ENCODE measurements at regions not wholly inside any gene's neighbourhood (a gene's known extent, or its start where the extent isn't known, plus 50 kb on each side); places are given as distances from the start of the nearest gene placed in this dataset.
A peak's percentile ranks its signal among the peaks of the same experiment; 100 is the strongest.
"Not testable (repeated sequence)": the region's sequence is repeated elsewhere in the genome, so short reads cannot be mapped to it uniquely, and the experiment has no call there.

DNA sequence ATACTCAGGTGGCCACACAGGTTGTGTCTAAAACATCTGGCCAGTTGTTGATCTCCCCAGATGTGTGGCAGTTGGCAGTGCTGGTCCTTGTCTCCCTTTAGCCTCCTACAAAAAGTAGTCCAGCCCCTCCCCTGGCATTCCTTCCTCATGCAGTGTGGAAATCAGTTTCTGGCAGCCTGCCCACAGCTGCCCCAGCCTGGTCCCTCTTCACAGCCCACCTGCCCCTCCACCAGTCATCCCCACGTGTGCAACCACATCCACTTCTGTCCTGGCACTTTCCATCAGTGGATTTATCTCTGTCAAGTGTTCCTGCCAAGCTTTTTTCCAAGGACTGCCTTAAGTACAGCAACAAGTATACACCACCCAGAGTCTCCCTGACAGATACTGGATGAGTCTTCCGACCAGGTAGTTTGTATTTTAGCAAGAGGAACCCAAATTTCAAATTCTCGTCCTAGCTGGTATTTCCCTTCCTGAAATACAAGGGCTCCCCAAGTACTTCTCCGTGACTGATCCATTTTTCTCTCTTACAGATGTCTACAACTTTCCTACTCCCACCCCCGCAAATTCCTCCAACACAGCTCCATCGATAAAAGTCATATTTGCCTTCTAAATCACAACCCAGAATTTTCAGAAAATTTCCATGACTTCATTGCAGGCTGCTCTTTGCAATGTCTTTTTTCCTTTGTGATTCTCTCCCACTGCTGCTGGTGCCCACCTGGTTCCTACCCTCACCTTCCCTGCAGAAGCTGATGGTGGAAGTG lies 313.5 kb downstream of the FOXO1 start:
- no peaks in the 10 kb centered on the region for H4K20me1 ChIP-seq (ENCODE audit: insufficient read depth, low read length)
- H3K4me2 ChIP-seq (ENCODE audit: low read length), result no peak overlapping the region
- no peaks in the 10 kb centered on the region for H3K27me3 ChIP-seq (ENCODE audit: insufficient read depth, low read length)
- no peak overlapping the region for H3K27ac ChIP-seq (ENCODE audit: low read depth, low read length)
- no peaks in the 10 kb centered on the region for H3K9me3 Mint-ChIP-seq (ENCODE audit: unreplicated experiment)
- H3K4me3 Mint-ChIP-seq (ENCODE audit: unreplicated experiment), result no peak overlapping the region
- no peak overlapping the region for H3K4me3 ChIP-seq (ENCODE audit: insufficient read depth, low read depth, low read length)
- peak overlapping the region; percentile 51 for H2AFZ ChIP-seq (ENCODE audit: low read depth, low read length)
- H3K36me3 ChIP-seq (ENCODE audit: insufficient read depth, low read length), result no peaks in the 10 kb centered on the region
- no peaks in the 10 kb centered on the region for H3K4me1 ChIP-seq (ENCODE audit: insufficient read depth, low read length)
- no peaks in the 10 kb centered on the region for H3K79me2 ChIP-seq (ENCODE audit: insufficient read depth, low read length)
- no peak overlapping the region for H3K27ac Mint-ChIP-seq (ENCODE audit: unreplicated experiment)
- H3K9ac ChIP-seq (ENCODE audit: low read length), result no peak overlapping the region
- no peak for TF ChIP-seq EZH2 (IDR thresholded peaks at IDR 0.05; ENCODE audit: insufficient read depth, low read length)
- TF ChIP-seq, protein P1, sequence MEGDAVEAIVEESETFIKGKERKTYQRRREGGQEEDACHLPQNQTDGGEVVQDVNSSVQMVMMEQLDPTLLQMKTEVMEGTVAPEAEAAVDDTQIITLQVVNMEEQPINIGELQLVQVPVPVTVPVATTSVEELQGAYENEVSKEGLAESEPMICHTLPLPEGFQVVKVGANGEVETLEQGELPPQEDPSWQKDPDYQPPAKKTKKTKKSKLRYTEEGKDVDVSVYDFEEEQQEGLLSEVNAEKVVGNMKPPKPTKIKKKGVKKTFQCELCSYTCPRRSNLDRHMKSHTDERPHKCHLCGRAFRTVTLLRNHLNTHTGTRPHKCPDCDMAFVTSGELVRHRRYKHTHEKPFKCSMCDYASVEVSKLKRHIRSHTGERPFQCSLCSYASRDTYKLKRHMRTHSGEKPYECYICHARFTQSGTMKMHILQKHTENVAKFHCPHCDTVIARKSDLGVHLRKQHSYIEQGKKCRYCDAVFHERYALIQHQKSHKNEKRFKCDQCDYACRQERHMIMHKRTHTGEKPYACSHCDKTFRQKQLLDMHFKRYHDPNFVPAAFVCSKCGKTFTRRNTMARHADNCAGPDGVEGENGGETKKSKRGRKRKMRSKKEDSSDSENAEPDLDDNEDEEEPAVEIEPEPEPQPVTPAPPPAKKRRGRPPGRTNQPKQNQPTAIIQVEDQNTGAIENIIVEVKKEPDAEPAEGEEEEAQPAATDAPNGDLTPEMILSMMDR (IDR thresholded peaks at IDR 0.05; ENCODE audit: insufficient read depth, low read depth, low read length), result no peak
- H3K27me3 Mint-ChIP-seq (ENCODE audit: low read depth, unreplicated experiment), result peaks cover 2% of the 10 kb centered on the region
- H3K36me3 Mint-ChIP-seq (ENCODE audit: low read depth, unreplicated experiment), result no peaks in the 10 kb centered on the region
- no peak for FAIRE-seq
- DNase-seq (ENCODE audit: low read depth), result peak; percentile 68
- no peaks in the 10 kb centered on the region for H3K9me3 ChIP-seq (ENCODE audit: insufficient read depth, low read depth, low read length)
- peaks cover 18% of the 10 kb centered on the region for H3K4me1 Mint-ChIP-seq (ENCODE audit: low read depth, unreplicated experiment)

DNA sequence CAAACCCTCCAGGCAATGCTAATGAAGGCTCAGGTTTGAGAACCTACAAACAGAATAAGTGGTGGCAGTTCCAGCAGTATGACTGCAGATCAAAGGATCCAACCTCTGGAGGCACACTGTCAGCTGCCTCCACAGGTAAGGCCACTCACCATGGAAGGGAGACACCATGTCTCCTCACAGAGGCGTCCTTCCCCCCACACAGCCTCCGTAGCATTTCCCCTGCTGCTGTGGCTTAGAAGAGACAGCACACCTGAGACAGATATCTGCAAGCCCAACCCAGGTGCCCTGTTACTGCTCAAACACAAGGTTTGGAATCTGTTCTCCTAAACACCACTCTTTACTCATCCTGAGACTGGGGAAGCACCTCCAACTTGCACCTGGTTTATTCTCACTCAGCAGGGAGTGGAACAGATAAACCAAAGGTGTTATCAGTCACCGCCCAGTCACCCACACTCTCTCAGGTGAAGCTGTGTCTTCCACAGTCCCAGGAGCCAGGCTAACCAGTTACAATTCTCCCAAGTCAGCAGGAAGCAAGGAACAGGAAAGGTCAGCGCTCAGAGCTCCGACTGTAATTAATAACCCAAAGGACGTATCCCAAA lies 311.2 kb downstream of the FOXO1 start:
- no peaks in the 10 kb centered on the region for H3K36me3 Mint-ChIP-seq (ENCODE audit: low read depth, unreplicated experiment)
- TF ChIP-seq EZH2 (IDR thresholded peaks at IDR 0.05; ENCODE audit: insufficient read depth, low read length), result no peak
- TF ChIP-seq, protein P1 (IDR thresholded peaks at IDR 0.05; ENCODE audit: insufficient read depth, low read depth, low read length), result no peak
- H3K79me2 ChIP-seq (ENCODE audit: insufficient read depth, low read length), result no peaks in the 10 kb centered on the region
- no peak overlapping the region for H3K4me3 ChIP-seq (ENCODE audit: insufficient read depth, low read depth, low read length)
- H3K4me3 Mint-ChIP-seq (ENCODE audit: unreplicated experiment), result no peak overlapping the region
- peaks cover 13% of the 10 kb centered on the region for H3K4me1 Mint-ChIP-seq (ENCODE audit: low read depth, unreplicated experiment)
- H3K4me2 ChIP-seq (ENCODE audit: low read length), result no peak overlapping the region
- H3K9me3 ChIP-seq (ENCODE audit: insufficient read depth, low read depth, low read length), result no peaks in the 10 kb centered on the region
- H3K4me1 ChIP-seq (ENCODE audit: insufficient read depth, low read length), result no peaks in the 10 kb centered on the region
- no peaks in the 10 kb centered on the region for H3K9me3 Mint-ChIP-seq (ENCODE audit: unreplicated experiment)
- H3K27ac Mint-ChIP-seq (ENCODE audit: unreplicated experiment), result no peak overlapping the region
- DNase-seq (ENCODE audit: low read depth) (no peak), FAIRE-seq (no peak)
- no peaks in the 10 kb centered on the region for H3K27me3 ChIP-seq (ENCODE audit: insufficient read depth, low read length)
- H4K20me1 ChIP-seq (ENCODE audit: insufficient read depth, low read length), result no peaks in the 10 kb centered on the region
- H3K9ac ChIP-seq (ENCODE audit: low read length), result no peak overlapping the region
- no peak overlapping the region for H2AFZ ChIP-seq (ENCODE audit: low read depth, low read length)
- H3K27me3 Mint-ChIP-seq (ENCODE audit: low read depth, unreplicated experiment), result peaks cover 2% of the 10 kb centered on the region
- H3K36me3 ChIP-seq (ENCODE audit: insufficient read depth, low read length), result no peaks in the 10 kb centered on the region
- H3K27ac ChIP-seq (ENCODE audit: low read depth, low read length), result no peak overlapping the region

DNA sequence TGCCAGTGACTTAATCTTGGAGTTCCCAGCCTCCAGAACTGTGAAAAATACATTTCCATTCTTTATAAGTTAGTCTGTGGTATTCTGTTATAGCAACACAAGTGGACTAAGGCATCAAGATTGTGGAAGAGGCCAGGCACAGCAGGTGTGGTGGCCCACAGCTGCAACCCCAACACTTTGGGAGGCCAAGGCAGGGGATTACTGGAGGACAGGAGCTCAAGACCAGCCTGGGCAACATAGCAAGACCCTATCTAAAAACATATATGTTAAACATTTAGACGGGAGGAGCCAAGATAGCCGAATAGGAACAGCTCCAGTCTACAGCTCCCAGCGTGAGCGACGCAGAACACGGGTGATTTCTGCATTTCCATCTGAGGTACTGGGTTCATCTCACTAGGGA lies 310.4 kb downstream of the FOXO1 start:
- TF ChIP-seq EZH2 (IDR thresholded peaks at IDR 0.05; ENCODE audit: insufficient read depth, low read length), result no peak
- TF ChIP-seq, protein P1 (IDR thresholded peaks at IDR 0.05; ENCODE audit: insufficient read depth, low read depth, low read length), result no peak
- Histone ChIP-seq H4K20me1 (ENCODE audit: insufficient read depth, low read length) (no peaks in the 10 kb centered on the region), H3K79me2 (ENCODE audit: insufficient read depth, low read length) (no peaks in the 10 kb centered on the region), H3K36me3 (ENCODE audit: insufficient read depth, low read length) (no peaks in the 10 kb centered on the region), H3K9me3 (ENCODE audit: insufficient read depth, low read depth, low read length) (no peaks in the 10 kb centered on the region), H3K27ac (ENCODE audit: low read depth, low read length) (no peak overlapping the region), H3K4me3 (ENCODE audit: insufficient read depth, low read depth, low read length) (no peak overlapping the region), H3K9ac (ENCODE audit: low read length) (no peak overlapping the region), H2AFZ (ENCODE audit: low read depth, low read length) (no peak overlapping the region), H3K4me2 (ENCODE audit: low read length) (no peak overlapping the region), H3K4me1 (ENCODE audit: insufficient read depth, low read length) (no peaks in the 10 kb centered on the region), H3K27me3 (ENCODE audit: insufficient read depth, low read length) (no peaks in the 10 kb centered on the region)
- DNase-seq (ENCODE audit: low read depth) (no peak), FAIRE-seq (no peak)
- no peaks in the 10 kb centered on the region for H3K36me3 Mint-ChIP-seq (ENCODE audit: low read depth, unreplicated experiment)
- H3K4me3 Mint-ChIP-seq (ENCODE audit: unreplicated experiment), result no peak overlapping the region
- H3K27ac Mint-ChIP-seq (ENCODE audit: unreplicated experiment), result no peak overlapping the region
- no peaks in the 10 kb centered on the region for H3K9me3 Mint-ChIP-seq (ENCODE audit: unreplicated experiment)
- peaks cover 13% of the 10 kb centered on the region for H3K4me1 Mint-ChIP-seq (ENCODE audit: low read depth, unreplicated experiment)
- peaks cover 2% of the 10 kb centered on the region for H3K27me3 Mint-ChIP-seq (ENCODE audit: low read depth, unreplicated experiment)

DNA sequence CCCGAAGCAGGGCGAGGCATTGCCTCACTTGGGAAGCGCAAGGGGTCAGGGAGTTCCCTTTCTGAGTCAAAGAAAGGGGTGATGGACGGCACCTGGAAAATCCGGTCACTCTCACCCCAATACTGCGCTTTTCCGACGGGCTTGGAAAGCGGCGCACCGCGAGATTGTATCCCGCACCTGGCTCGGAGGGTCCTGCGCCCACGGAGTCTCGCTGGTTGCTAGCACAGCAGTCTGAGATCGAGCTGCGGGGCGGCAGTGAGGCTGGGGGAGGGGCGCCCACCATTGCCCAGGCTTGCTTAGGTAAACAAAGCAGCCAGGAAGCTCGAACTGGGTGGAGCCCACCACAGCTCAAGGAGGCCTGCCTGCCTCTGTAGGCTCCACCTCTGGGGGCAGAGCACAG lies 310.0 kb downstream of the FOXO1 start:
- H4K20me1 ChIP-seq (ENCODE audit: insufficient read depth, low read length); H3K4me1 ChIP-seq (ENCODE audit: insufficient read depth, low read length); H3K9ac ChIP-seq (ENCODE audit: low read length); H3K4me3 ChIP-seq (ENCODE audit: insufficient read depth, low read depth, low read length); H3K27me3 ChIP-seq (ENCODE audit: insufficient read depth, low read length); DNase-seq (ENCODE audit: low read depth); H3K4me2 ChIP-seq (ENCODE audit: low read length); H3K27ac Mint-ChIP-seq (ENCODE audit: unreplicated experiment); H2AFZ ChIP-seq (ENCODE audit: low read depth, low read length); H3K27me3 Mint-ChIP-seq (ENCODE audit: low read depth, unreplicated experiment); H3K4me3 Mint-ChIP-seq (ENCODE audit: unreplicated experiment); H3K79me2 ChIP-seq (ENCODE audit: insufficient read depth, low read length); FAIRE-seq; H3K36me3 ChIP-seq (ENCODE audit: insufficient read depth, low read length); H3K9me3 Mint-ChIP-seq (ENCODE audit: unreplicated experiment); H3K27ac ChIP-seq (ENCODE audit: low read depth, low read length); H3K36me3 Mint-ChIP-seq (ENCODE audit: low read depth, unreplicated experiment); H3K9me3 ChIP-seq (ENCODE audit: insufficient read depth, low read depth, low read length): not testable (repeated sequence)
- H3K4me1 Mint-ChIP-seq (ENCODE audit: low read depth, unreplicated experiment), result peaks cover 13% of the 10 kb centered on the region

Measured in astrocyte (in vitro differentiated cells and primary cell).